ENCODE measurements at regions not wholly inside any gene's neighbourhood (a gene's known extent, or its start where the extent isn't known, plus 50 kb on each side); places are given as distances from the start of the nearest gene placed in this dataset.

DNA sequence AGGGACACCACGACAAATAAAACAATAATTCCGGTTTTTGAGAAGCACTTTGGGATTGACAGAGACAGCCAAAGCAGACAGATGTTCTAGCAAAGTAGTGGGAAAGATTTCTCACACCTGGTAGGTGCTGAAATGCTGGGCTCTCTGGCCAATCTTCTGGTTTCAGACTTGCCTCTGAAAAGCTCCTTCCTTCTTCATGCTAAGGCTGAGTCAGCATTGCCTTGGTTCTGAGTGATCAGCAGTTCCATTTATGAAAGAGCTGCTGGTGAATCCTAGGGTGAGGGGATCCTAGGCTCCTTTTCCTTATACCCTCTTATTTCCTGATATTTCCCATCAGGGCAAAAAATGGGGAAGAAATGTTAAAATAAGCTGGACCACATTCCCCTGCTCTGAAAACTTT is 268.7 kb upstream of the SALL1 start:
- Histone ChIP-seq H2BK15ac (ENCODE audit: low read depth, low read length) (no peak overlapping the region), H3K9me3 (ENCODE audit: control insufficient read depth, insufficient read depth, low read length) (no peaks in the 10 kb centered on the region), H3K36me3 (ENCODE audit: control insufficient read depth, insufficient read depth, low read length) (no peaks in the 10 kb centered on the region), H3K4ac (ENCODE audit: low read depth, low read length) (no peak overlapping the region), H2AK9ac (replicated peaks; ENCODE audit: low read depth, low read length, poor library complexity) (no peak overlapping the region), H3K27ac (ENCODE audit: insufficient read depth, low read length) (no peak overlapping the region), H3K18ac (ENCODE audit: low read depth, low read length) (no peak overlapping the region), H3K9ac (ENCODE audit: low read depth, low read length) (no peak overlapping the region), H4K20me1 (ENCODE audit: insufficient read depth, low read length) (no peaks in the 10 kb centered on the region), H3K4me3 (ENCODE audit: insufficient read depth, low read depth, low read length) (no peak overlapping the region), H2AK5ac (ENCODE audit: low read depth, low read length) (no peak overlapping the region), H4K91ac (ENCODE audit: insufficient read depth, low read depth, low read length) (no peak overlapping the region), H3K4me2 (ENCODE audit: low read depth, low read length) (no peak overlapping the region), H3K27me3 (ENCODE audit: control insufficient read depth, insufficient read depth, low read length) (no peaks in the 10 kb centered on the region), H3K4me1 (ENCODE audit: control insufficient read depth, insufficient read depth, low read length) (no peaks in the 10 kb centered on the region), H4K5ac (ENCODE audit: low read depth, low read length) (no peak overlapping the region), H3K9me1 (ENCODE audit: insufficient read depth, low read length) (peaks cover 5% of the 10 kb centered on the region; the same call in 1 of the 2 replicates), H2BK120ac (ENCODE audit: low read depth, low read length) (no peak overlapping the region), H3K23ac (ENCODE audit: low read depth, low read length) (no peak overlapping the region), H2BK5ac (ENCODE audit: low read depth, low read length, poor library complexity, severe bottlenecking) (no peak overlapping the region), H2AFZ (replicated peaks; ENCODE audit: low read length, poor library complexity) (no peak overlapping the region), H3K14ac (replicated peaks; ENCODE audit: low read depth, low read length) (no peak overlapping the region), H2BK20ac (ENCODE audit: low read depth, low read length) (no peak overlapping the region), H3K79me1 (ENCODE audit: low read depth in 1 of 2, low read length in 2 of 2) (no peaks in the 10 kb centered on the region), H3K56ac (ENCODE audit: extremely low read depth, insufficient read depth, low read length) (no peak overlapping the region), H4K8ac (ENCODE audit: low read depth in 2 of 2, low read length in 2 of 2) (no peak overlapping the region)
- no TSS peak for BruUV-seq (replicated peaks)
- ATAC-seq (ENCODE audit: low read depth) (no peak), DNase-seq (no peak)
- dilution Hi-C loops (cut with HindIII; ENCODE audit: low sequenced_read_pairs, unreplicated experiment) (no loop called here), intact Hi-C loops (cut with micrococcal nuclease) (no loop called here), in situ Hi-C loops (cut with MboI; ENCODE audit: low sequenced_read_pairs) (no loop called here)
- TF ChIP-seq CTCF (conservative IDR thresholded peaks at IDR 0.05; ENCODE audit: low read depth, low read length) (no peak), MAFK (IDR thresholded peaks at IDR 0.05; ENCODE audit: low read depth, low read length) (peak; percentile 69)
- no CpG with 5 or more reads among the region's 2 CpGs for WGBS, 2 experiments (ENCODE audit: extremely low coverage in 2 of 2, insufficient read length in 1 of 2)
- CTCF ChIA-PET, result no interaction called here
- POLR2A ChIA-PET (ENCODE audit: unreplicated experiment), result no interaction called here

Measured in IMR-90 (cell line).